HUDEP-2 (cell line): ENCODE measurements at regions not wholly inside any gene's neighbourhood (a gene's known extent, or its start where the extent isn't known, plus 50 kb on each side); places are given as distances from the start of the nearest gene placed in this dataset.
A peak's percentile ranks its signal among the peaks of the same experiment; 100 is the strongest.
"Not testable (repeated sequence)": the region's sequence is repeated elsewhere in the genome, so short reads cannot be mapped to it uniquely, and the experiment has no call there.

Experiments
- DNase-seq, 76 experiments: peaks; one replicate each; lab custom pipeline; 2025; ENCODE audit not compliant: unreplicated experiment in 76 of 76; lab: John Stamatoyannopoulos, UW

DNA sequence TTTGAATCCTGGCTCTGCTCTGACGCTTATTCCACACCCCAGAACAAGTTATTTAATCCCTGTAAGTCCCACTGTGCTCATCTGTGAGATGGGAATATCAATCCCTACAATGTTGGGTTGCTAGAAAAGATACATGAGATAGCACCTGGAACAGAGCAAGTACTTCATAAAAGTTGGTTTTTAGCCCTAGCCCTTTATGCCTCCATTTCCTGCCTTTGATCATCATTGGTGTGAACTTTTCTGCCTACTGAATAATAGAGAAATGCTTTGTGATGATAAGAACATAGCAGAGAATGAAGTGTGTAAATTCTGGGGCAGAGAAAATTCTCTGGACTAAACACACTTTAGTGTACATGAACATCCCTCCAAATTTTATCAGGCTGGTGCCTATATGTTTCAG, 90.3 kb upstream of the RANBP6 start:
- DNase-seq, result no peak

DNA sequence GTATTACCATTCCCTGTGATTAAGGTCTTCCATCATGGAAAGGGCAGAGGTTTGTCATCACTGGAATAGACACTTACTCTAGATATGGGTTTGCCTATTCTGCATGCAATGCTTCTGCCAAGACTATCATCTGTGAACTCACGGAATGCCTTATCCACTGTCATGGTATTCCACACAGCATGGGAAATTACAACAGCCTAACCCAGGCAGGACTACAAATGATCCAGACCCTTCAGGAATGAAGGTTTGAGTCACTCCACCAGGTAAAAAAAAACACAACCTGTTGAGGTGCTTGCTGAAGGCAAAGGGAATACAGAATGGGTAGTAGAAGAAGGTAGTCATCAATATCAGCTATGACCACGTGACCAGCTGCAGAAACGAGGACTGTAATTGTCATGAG, 89.0 kb upstream of the RANBP6 start:
- DNase-seq, result not testable (repeated sequence)

DNA sequence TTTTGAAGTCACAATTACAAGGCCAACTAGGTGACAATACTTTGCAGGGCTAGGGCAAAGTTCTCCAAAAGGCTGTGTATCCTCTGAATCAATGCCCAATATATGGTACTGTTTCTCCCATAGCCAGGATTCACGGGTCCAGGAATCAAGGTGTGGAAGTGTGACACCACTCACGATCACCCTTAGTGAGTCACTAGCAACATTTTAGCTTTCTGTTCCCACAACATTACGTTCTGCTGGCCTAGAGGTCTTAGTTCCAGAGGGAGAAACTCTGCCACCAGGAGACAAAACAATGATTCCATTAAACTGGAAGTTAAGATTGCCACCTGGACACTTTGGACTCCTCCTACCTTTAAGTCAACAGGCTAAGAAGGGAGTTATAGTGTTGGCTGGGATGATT, 88.5 kb upstream of the RANBP6 start:
- DNase-seq, result not testable (repeated sequence)

DNA sequence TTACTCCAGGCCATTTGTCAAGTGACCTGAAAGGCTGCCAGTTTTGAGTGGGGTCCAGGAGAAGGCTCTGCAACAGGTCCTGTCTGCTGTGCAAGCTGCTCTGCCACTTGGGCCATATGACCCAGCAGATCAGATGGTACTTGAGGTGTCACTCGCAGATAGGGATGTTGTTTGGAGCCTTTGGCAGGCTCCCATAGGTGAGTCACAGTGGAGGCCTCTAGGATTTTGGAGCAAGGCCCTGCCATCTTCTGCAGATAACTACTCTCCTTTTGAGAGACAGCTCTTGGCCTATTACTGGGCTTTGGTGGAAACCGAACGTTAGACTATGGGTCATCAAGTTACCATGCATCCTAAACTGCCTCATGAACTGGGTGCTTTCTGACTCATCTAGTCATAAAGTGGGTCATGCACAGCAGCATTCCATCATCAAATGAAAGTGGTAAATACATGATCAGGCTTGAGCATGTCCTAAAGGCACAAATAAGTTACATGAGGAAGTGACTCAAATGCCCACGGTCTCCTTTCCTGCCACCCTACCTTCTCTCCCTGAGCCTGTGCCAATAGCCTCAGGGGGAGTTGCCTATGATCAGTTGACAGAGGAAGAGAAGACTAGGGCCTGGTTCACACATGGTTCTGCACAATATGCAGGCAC, 87.0 kb upstream of the RANBP6 start:
- not testable (repeated sequence) for DNase-seq

DNA sequence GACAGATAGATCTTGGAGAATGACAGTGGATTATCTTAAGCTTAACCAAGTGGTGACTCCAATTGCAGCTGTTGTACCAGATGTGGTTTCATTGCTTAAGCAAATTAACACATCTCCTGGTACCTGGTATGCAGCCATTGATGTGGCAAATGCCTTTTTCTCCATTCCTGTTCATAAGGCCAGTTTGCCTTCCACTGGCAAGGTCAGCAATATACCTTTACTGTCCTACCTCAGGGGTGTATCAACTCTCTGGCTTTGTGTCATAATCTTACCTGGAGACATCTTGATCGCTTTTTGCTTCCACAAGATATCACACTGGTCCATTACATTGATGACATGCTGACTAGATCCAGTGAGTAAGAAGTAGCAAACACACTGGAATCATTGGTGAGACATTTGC, 86.3 kb upstream of the RANBP6 start:
- not testable (repeated sequence) for DNase-seq

DNA sequence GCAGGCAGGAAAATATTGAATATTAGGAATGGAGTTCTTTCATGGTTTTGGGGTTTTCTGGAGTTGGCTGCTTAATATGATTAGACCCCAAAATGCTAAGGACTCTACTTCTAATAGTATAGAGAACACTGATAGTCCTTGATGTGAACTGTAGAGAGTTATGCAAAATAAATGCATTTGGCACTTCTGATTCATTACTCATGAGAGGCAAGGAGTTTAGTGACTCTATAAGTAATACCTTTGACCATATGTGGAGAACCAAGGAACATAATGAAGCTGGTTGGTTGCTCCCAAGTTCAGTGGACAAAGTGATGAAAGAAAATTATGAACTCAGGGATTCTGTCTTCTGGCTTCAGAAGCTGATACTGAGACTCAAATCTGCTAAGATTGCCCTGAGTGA, 83.9 kb upstream of the RANBP6 start:
- DNase-seq, result not testable (repeated sequence)

DNA sequence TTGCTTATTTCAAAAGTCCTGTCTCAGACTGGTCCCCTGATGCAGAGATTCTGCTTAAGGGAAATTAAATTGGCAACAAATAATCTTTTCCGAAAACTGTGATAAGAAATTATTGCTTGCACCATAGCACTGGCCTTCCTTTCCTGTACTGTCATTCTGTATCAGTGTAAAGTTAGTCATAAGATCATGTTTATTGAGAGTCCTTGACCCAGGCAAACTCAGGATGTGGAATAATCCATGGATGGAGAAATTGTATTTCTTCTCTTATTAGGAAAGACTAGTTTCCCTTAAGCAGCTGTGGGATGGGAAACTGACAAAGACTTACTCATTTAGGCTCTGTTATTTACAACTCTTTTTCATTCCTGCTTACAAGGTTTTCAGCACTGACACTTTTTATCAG, 83.0 kb upstream of the RANBP6 start:
- DNase-seq, result no peak

DNA sequence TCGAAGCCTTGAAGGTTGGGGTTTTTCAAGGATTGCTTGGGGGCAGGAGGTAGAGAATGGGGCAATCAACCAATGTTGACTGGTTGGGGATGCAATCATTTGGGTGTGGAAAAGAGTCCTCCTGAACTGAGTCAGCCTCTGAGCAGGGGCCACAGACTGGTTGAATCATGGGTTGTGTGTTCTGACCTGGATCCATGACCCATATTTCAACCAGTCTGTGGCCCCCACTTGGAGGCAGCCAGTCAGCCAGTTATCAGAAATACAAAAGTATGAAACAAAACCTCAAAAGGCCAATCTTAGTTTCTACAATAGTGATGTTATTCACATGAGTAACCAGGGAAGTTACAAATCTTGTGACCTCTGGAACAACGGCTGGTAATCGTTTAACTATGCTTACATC, 81.4 kb upstream of the RANBP6 start:
- DNase-seq, result no peak

DNA sequence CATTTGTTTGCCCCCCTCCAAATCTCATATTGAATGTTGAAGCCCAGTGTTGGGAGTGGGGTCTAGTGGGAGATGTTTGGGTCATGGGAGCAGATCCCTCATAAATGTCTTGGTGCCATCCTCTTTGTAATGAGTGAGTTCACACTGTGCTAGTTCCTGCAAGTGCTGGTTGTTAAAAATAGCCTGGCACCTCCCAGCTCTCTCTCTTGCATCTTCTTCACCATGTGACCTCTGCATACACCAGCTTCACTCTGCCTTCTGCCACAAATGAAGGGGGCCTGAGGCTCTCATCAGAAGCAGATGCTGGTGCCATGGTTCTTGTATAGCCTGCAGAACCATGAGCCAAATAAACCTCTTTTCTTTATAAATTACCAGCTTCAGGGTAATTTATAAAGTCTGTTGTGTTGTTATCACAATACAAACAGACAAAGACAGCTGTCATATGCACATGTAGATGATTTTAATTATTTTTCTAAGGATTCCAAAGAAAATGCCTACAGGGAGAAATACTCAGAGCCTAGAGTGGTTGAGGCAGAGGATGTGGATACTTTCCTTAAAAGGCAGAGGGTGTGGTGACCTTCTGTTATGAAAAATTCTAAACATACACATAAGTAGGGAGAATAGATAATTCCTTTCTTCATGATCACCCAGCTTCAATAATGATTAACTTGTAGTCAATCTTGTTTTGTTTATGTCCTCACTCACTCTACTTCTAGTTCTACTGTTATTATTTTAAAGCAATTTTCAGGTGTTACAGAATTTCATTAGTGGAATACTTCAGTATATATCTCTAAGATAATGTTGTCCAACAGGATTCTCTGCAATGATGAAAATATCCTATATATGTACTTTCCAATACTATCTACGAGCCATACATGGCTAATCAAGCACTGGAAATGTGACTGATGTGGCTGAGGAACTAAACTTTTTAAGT, 75.1 kb upstream of the RANBP6 start:
- no peak for DNase-seq

DNA sequence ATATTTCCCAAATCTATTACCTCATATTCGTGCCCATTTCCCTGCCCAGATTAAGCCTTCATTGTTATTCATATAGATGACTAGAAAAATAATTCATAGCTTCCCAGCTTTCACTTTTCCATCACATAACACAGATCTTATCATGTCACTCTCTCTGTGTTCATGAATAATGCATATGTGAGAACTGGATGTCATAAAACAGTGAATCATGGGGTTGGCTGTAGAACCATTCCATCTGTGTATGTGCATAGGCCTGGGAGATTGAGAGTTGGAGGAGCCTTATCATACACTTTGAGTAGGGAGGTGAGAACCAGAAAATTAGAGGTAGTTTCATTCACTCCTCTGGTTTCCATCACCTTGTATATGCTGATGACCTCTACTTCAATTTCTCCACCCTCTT, 73.9 kb upstream of the RANBP6 start:
- DNase-seq, result no peak

DNA sequence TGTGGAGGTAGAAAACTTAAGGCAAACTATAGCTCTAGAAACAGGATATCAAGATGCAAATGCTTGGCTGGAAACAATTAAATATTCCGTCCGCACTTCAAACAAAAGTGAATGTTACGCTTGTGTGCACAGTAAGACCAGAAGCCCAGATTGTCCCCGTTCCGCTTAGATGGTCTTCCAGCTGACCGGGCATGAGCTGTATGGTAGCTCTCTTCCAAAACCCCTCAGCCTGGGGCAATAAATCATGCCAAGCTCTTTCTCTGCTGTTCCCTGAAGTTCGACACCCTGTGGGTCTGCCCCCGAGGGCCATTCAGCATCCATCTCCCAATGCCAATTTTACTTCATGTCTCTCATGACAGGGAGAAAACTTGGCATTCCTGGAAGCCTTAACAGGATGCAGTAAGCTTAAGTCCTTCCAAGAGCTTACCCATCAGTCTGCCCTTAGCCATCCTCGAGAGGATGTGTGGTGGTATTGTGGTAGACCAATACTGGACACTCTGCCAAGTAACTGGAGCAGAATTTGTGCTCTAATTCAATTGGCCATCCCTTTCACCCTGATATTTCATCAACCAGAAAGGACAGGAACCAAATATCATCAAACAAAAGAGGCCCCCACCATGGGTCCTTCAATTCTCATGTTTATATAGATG, 70.7 kb upstream of the RANBP6 start:
- DNase-seq, result no peak

DNA sequence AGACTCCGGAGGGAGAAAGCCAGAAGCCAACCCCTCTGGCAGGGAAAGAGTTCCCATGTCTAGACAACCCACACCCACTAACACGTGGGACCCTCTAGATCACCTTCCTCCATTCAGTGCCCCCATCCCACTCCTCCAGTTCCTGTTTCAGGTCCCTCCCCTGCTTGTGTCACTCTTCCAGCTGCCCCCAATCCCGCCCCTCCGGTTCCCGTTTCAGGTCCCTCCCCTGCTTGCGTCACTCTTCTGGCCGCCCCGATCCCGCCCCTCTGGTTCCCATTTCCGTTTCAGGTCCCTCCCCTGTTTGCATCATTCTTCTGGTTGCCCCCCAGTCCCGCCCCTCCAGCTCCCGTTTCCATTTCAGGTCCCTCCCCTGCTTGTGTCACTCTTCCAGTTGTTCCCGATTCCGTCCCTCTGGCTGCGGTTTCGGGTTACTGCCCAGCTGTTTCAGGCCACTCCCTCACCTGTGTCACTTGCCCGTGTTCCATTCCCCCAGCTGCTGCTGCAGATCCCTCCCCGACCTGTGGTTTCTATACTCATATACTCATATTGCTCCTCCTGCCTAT, 64.8 kb upstream of the RANBP6 start:
- DNase-seq, result peak in 1 of 76 experiments; percentile 15

DNA sequence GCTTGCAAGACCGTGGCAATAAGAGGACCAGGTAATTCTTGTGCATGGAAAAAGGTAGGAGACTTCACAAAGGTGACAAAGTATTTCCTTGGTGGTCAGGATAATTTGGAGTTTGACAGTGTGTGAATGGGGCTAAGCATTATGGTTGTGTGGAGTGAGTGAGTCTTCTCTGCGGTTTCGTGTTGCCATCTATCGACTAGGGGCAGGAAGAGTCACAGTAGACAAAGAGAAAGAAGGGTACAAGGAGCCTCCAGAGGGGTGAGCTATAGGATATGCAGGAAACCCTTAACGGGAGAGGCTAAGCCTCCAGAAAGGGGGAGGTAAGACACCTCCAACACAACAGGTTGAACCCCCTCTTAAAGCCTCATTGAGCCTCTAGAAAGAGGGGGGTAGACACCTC, 64.0 kb upstream of the RANBP6 start:
- DNase-seq, result no peak

DNA sequence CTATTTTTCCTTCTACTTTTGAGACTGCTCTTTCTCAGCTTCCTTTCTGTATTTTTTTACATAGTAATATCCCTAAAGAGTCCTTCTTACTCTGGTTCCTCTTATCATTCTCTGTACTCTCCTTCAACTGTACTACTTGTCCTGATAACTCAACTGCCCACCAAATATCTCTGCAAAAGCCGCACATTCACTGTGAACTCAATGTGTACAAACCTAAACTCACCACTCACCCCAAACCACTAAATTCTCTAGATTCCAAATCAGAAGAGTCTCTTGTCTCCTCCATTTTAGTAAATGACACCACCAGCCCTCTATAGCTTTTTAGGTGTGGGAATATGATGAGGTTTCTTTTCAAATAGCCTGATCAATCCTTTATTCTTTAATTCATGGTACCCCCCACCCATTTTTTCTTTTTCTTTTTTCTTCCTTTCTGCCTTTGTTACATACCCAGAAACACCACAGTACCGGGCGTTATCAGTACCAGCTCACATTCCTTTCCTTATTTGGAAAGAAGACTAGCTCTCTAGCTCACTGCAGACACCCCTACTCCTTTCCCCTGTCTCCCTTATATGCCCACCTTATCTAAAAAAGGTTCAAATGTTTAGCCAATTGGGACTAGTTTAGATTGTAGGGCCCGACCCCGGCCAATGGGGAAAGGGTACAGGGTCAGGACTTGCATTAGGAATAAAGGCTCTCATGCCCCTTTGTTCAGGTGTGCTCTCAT, 63.1 kb upstream of the RANBP6 start:
- no peak for DNase-seq

DNA sequence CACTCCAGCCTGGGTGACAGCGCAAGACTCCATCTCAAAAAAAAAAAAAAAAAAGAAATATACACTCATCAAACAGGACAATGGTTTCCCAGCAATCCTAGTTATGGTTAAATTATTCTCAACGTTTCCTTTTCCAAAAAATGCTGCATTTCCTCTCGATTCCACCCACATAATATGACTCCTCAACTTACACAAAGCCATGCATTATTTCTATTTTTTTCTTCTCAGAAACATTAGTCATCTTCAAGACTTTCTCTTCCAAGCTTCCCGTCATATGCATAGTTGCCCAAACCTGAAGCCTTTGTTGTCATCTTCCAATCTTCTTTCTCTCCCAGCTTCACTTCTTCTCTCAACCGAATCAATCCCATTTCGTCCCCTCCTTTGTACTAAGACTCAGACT, 61.4 kb upstream of the RANBP6 start:
- no peak for DNase-seq

DNA sequence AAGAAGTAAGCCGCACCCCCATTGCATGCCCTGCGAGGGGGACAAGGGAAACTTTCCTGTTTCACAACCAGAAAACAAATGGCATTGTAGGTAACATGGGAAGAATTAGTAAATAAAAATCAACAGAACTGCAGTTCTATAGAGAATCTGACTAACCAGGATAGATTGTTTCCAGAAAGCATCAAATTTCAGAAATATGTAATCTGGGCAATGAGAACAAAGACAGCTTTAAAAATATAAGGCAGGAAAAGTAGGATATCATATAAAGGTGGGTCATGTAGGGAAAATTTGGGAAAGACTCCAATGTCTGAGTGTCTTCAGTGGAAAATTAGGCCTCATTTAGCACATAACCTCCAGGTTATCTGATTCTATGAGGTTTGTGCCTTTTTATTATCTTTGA, 58.3 kb upstream of the RANBP6 start:
- no peak for DNase-seq

DNA sequence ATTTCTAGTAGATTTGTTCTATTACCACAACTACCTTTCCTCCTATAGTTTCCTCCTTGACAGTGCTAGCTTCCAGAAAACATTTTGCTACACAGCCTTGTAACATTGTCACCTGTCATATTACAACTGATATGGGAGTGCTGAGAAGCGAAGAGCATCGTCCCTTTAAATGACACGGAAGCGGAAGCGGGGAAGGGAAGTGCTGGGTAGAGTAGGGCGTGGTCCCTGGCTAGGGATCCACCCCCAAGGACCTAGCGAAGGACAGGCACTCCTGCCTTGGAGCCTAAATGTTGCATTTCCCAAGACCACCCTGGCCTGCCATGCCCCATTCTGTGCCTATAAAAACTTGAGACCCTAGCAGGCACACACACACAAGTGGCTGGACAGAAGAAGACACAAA, 57.4 kb upstream of the RANBP6 start:
- no peak for DNase-seq

DNA sequence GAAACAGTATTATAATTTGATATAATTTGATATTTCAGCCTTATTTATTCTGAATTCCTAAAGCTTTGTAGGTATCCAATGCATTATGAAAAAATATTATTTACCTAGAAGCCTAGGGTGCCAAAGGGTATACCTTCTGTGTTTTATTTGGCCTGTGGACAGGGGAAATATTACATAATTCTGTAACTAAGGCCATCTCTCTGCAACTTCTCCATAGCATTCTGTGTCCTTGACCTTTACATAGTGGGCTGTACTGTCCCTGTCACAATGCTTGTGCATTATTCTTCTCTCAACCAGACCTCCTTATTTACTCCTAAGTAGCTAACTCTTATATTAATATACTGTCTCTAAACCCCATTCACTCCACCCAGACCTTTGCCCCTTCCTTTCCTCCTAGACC, 57.0 kb upstream of the RANBP6 start:
- no peak for DNase-seq

DNA sequence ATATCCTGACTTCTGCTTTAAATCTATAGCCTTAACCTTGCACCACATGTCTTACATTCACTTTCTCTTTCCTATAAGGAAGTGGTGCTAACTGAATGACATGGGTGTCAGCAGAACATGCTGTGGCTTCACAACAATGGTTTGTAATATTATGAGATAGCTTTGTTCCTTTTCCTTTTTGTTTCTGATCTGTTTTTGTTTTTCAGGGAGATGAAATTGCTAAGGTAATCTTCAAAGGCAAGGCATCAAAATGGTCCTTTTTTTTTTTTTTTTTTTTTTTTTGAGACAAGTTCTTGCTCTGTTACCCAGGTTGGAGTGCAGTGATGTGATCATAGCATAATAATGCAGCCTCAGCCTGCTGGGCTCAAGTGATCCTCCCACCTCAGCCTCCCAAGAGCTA, 53.6 kb upstream of the RANBP6 start:
- no peak for DNase-seq

DNA sequence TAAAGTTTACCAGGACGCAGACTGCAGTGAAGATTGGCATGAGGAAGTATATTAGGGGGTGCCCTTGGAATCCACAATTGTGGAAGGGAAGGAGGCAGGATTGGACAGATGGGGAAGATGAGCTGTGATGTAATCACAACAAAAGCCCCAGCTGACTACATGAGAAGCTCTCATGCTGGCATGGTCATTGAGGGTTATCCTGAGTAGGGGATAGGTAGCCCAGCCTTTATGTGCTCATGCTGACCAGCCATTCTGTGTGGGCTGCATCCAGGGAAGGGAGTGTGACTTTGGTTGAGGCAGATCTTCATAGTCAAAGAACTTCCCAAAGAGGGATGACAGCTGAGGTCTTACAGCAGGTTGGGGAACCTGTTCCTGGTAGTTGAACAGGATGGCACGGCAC, 52.0 kb upstream of the RANBP6 start:
- DNase-seq, result no peak
